Islet precursor cell (in vitro differentiated cells): ENCODE measurements at regions not wholly inside any gene's neighbourhood (a gene's known extent, or its start where the extent isn't known, plus 50 kb on each side); places are given as distances from the start of the nearest gene placed in this dataset.
"Not testable (repeated sequence)": the region's sequence is repeated elsewhere in the genome, so short reads cannot be mapped to it uniquely, and the experiment has no call there.

Experiments
- DNase-seq: peaks from one replicate; pipeline ENCODE4 v3.0.0-alpha.2; 2018

- not testable (repeated sequence) for DNase-seq
These were observed 87.5 kb downstream of the MRPL57 start for GRCh38 chr13:21263909-21264308.

GRCh38 chr13:21268485-21268884, 92.0 kb downstream of the MRPL57 start:
- DNase-seq, result not testable (repeated sequence)

- DNase-seq, result not testable (repeated sequence)
These were observed 96.0 kb downstream of the MRPL57 start for GRCh38 chr13:21272439-21272838.

GRCh38 chr13:21274457-21274856, 98.0 kb downstream of the MRPL57 start:
- not testable (repeated sequence) for DNase-seq

- no peak for DNase-seq
These were observed 105.6 kb downstream of the MRPL57 start for GRCh38 chr13:21282065-21282464.

GRCh38 chr13:21287331-21287907, 111.0 kb downstream of the MRPL57 start:
- DNase-seq, result no peak

- DNase-seq, result no peak
These were observed 113.0 kb downstream of the MRPL57 start for GRCh38 chr13:21289475-21289874.

GRCh38 chr13:21290442-21291002, 114.1 kb downstream of the MRPL57 start:
- not testable (repeated sequence) for DNase-seq

- no peak for DNase-seq
These were observed 115.4 kb downstream of the MRPL57 start for GRCh38 chr13:21291840-21292239.

- peak; percentile 80 for DNase-seq
These were observed 120.5 kb downstream of the MRPL57 start for GRCh38 chr13:21296991-21297390.

- DNase-seq, result no peak
These were observed 121.0 kb downstream of the MRPL57 start for GRCh38 chr13:21297447-21297846.

GRCh38 chr13:21297914-21298831, 121.7 kb downstream of the MRPL57 start:
- DNase-seq, result peak; percentile 95

GRCh38 chr13:21304256-21304655, 127.8 kb downstream of the MRPL57 start:
- DNase-seq, result no peak

GRCh38 chr13:21306300-21307073, 130.0 kb downstream of the MRPL57 start:
- peak; percentile 58 for DNase-seq

GRCh38 chr13:21307158-21307557, 130.7 kb downstream of the MRPL57 start:
- DNase-seq, result not testable (repeated sequence)

GRCh38 chr13:21308906-21309305, 132.4 kb downstream of the MRPL57 start:
- no peak for DNase-seq

- DNase-seq, result no peak
These were observed 133.2 kb downstream of the MRPL57 start for GRCh38 chr13:21309542-21310172.

- DNase-seq, result no peak
These were observed 133.8 kb downstream of the MRPL57 start for GRCh38 chr13:21310220-21310619.

GRCh38 chr13:21314976-21315375, 138.5 kb downstream of the MRPL57 start:
- not testable (repeated sequence) for DNase-seq

GRCh38 chr13:21316376-21316775, 139.9 kb downstream of the MRPL57 start:
- DNase-seq, result no peak

- no peak for DNase-seq
These were observed 140.1 kb downstream of the ZDHHC20 start for GRCh38 chr13:21318891-21319532.
